HG02885 (cell line): ENCODE measurements at regions not wholly inside any gene's neighbourhood (a gene's known extent, or its start where the extent isn't known, plus 50 kb on each side); places are given as distances from the start of the nearest gene placed in this dataset.
"Not testable (repeated sequence)": the region's sequence is repeated elsewhere in the genome, so short reads cannot be mapped to it uniquely, and the experiment has no call there.

Experiments
- ATAC-seq: cut with Tn5 transposase; IDR thresholded peaks from one replicate; pipeline ENCODE4 v1.9.1; 2021; ENCODE audit warnings: mild to moderate bottlenecking; ENCODE audit not compliant: unreplicated experiment, poor library complexity

GRCh38 chr6:141977782-141978181 lies 154.9 kb upstream of the GJE1 start:
- ATAC-seq: no peak

- no peak for ATAC-seq
These were observed 155.7 kb upstream of the GJE1 start for GRCh38 chr6:141976994-141977393.

- not testable (repeated sequence) for ATAC-seq
These were observed 162.8 kb upstream of the GJE1 start for GRCh38 chr6:141969768-141970415.

- ATAC-seq: no peak
These were observed 163.5 kb upstream of the GJE1 start for GRCh38 chr6:141969201-141969600.

GRCh38 chr6:141968632-141969031 lies 164.1 kb upstream of the GJE1 start:
- ATAC-seq: no peak

- no peak for ATAC-seq
These were observed 167.6 kb upstream of the GJE1 start for GRCh38 chr6:141965016-141965545.

- ATAC-seq: no peak
These were observed 169.0 kb upstream of the GJE1 start for GRCh38 chr6:141963543-141964295.

GRCh38 chr6:141957271-141957670 lies 175.5 kb upstream of the GJE1 start:
- ATAC-seq: no peak

GRCh38 chr6:141956868-141957267 lies 175.9 kb upstream of the GJE1 start:
- no peak for ATAC-seq

- ATAC-seq: no peak
These were observed 176.5 kb upstream of the GJE1 start for GRCh38 chr6:141956046-141956761.

- no peak for ATAC-seq
These were observed 179.7 kb upstream of the GJE1 start for GRCh38 chr6:141953072-141953471.

- ATAC-seq: no peak
These were observed 186.2 kb upstream of the GJE1 start for GRCh38 chr6:141946502-141946901.

- ATAC-seq: no peak
These were observed 194.1 kb upstream of the GJE1 start for GRCh38 chr6:141938664-141939063.

GRCh38 chr6:141932685-141933084 lies 200.0 kb upstream of the GJE1 start:
- ATAC-seq: no peak

GRCh38 chr6:141926200-141926900 lies 206.4 kb upstream of the GJE1 start:
- peak; percentile 76 for ATAC-seq

- no peak for ATAC-seq
These were observed 207.7 kb upstream of the GJE1 start for GRCh38 chr6:141925001-141925400.

- no peak for ATAC-seq
These were observed 209.8 kb upstream of the GJE1 start for GRCh38 chr6:141922898-141923297.

GRCh38 chr6:141916682-141917505 lies 215.8 kb upstream of the GJE1 start:
- ATAC-seq: not testable (repeated sequence)

GRCh38 chr6:141914646-141915045 lies 218.1 kb upstream of the GJE1 start:
- ATAC-seq: no peak
